ENCODE measurements at regions not wholly inside any gene's neighbourhood (a gene's known extent, or its start where the extent isn't known, plus 50 kb on each side); places are given as distances from the start of the nearest gene placed in this dataset.
A peak's percentile ranks its signal among the peaks of the same experiment; 100 is the strongest.
"Not testable (repeated sequence)": the region's sequence is repeated elsewhere in the genome, so short reads cannot be mapped to it uniquely, and the experiment has no call there.

GRCh38 chr2:175293195-175293594 lies 111.7 kb upstream of the ATP5MC3 start:
- H3K27me3 Mint-ChIP-seq = peaks cover 65 to 78% of the 10 kb centered on the region in 2 donors
- ATAC-seq (replicated peaks) (no peak), DNase-seq (no peak)
- H3K36me3 Mint-ChIP-seq (ENCODE audit: insufficient read depth) = no peaks in the 10 kb centered on the region
- no peak overlapping the region for H3K27ac Mint-ChIP-seq
- H3K4me3 Mint-ChIP-seq = no peak overlapping the region
- H3K4me1 Mint-ChIP-seq (ENCODE audit: low read depth in 2 of 2) = no peaks in the 10 kb centered on the region
- H3K9me3 Mint-ChIP-seq = no peaks in the 10 kb centered on the region

DNA sequence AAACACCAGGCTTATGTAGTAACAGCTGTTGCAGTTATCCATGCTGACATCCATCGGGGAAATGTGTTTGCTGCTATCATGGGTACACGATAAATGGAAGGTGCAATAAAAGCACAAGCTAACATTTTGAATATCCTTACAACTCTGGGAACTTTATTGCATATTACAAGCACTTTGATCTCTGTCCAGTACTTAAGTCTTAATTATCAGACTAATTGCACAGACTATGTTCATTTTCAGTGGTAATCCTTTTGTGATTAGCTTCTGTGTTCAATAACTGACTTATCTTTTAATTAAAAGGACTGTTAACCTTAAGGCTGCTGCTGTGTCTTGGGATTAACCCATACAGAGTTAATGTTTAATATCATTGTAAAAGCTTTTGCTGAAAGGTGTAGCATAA lies 101.4 kb upstream of the ATP5MC3 start:
- DNase-seq = no peak
- ATAC-seq (replicated peaks) = no peak
- no peak overlapping the region for H3K27ac Mint-ChIP-seq
- H3K36me3 Mint-ChIP-seq (ENCODE audit: insufficient read depth) = no peaks in the 10 kb centered on the region
- no peak overlapping the region for H3K4me3 Mint-ChIP-seq
- no peaks in the 10 kb centered on the region for H3K9me3 Mint-ChIP-seq
- H3K27me3 Mint-ChIP-seq = peaks cover 5 to 6% of the 10 kb centered on the region in 2 donors
- no peaks in the 10 kb centered on the region for H3K4me1 Mint-ChIP-seq (ENCODE audit: low read depth in 2 of 2)

GRCh38 chr2:175282300-175282699 lies 100.8 kb upstream of the ATP5MC3 start:
- ATAC-seq (replicated peaks) = no peak
- no peak for DNase-seq
- H3K4me1 Mint-ChIP-seq (ENCODE audit: low read depth in 2 of 2) = no peaks in the 10 kb centered on the region
- no peaks in the 10 kb centered on the region for H3K36me3 Mint-ChIP-seq (ENCODE audit: insufficient read depth)
- H3K4me3 Mint-ChIP-seq = no peak overlapping the region
- no peaks in the 10 kb centered on the region for H3K9me3 Mint-ChIP-seq
- no peak overlapping the region for H3K27ac Mint-ChIP-seq
- peaks cover 5 to 6% of the 10 kb centered on the region in 2 donors for H3K27me3 Mint-ChIP-seq

DNA sequence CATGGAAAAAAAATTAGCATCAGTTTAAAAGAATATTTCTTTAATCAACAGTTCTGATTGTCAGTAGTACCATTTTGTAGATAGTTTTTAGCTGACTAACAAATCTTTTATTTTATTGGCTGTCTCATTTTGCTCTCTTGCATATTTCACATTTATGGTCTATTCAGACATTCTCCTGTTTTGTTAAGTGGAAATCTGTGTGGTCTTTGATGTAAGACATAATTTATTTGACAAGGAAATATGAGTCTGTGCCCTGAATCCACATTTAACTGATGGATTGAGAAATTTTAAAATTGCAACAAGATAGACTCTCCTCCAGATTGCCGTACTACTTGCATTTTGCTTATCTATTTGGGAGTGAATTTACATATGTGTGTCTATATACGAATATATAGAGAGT lies 96.3 kb upstream of the ATP5MC3 start:
- no peaks in the 10 kb centered on the region for H3K9me3 Mint-ChIP-seq
- no peaks in the 10 kb centered on the region for H3K36me3 Mint-ChIP-seq (ENCODE audit: insufficient read depth)
- H3K27me3 Mint-ChIP-seq = peaks cover 4 to 8% of the 10 kb centered on the region in 2 donors
- ATAC-seq (replicated peaks) = no peak
- no peaks in the 10 kb centered on the region for H3K4me1 Mint-ChIP-seq (ENCODE audit: low read depth in 2 of 2)
- no peak overlapping the region for H3K27ac Mint-ChIP-seq
- no peak for DNase-seq
- no peak overlapping the region for H3K4me3 Mint-ChIP-seq

- no peaks in the 10 kb centered on the region for H3K9me3 Mint-ChIP-seq
- ATAC-seq (replicated peaks) = no peak
- DNase-seq = no peak
- H3K36me3 Mint-ChIP-seq (ENCODE audit: insufficient read depth) = no peaks in the 10 kb centered on the region
- no peaks in the 10 kb centered on the region for H3K4me1 Mint-ChIP-seq (ENCODE audit: low read depth in 2 of 2)
- peaks cover 16 to 23% of the 10 kb centered on the region in 2 donors for H3K27me3 Mint-ChIP-seq
- H3K4me3 Mint-ChIP-seq = no peak overlapping the region
- H3K27ac Mint-ChIP-seq = no peak overlapping the region
Observed at GRCh38 chr2:175275539-175275938, 94.0 kb upstream of the ATP5MC3 start.

DNA sequence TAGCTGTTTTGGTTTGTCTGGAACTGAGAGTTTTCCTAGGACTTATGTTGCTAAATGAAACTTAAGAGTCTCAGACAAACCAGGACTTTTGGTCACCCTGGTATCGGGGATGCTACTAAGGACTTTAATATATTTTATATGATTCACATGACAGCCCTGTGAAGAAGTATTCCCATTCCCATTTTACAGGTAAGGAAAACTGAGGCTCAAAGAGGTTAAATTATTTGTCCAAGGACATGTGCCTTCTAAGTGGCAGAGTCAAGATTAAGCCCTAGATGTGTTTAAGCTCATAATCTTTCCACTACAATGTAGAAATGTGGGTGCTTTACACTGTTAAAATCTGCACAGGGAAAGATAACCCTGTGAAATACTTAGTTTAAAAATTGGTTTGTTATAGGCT lies 77.7 kb upstream of the ATP5MC3 start:
- H3K36me3 Mint-ChIP-seq (ENCODE audit: insufficient read depth) = no peaks in the 10 kb centered on the region
- ATAC-seq (replicated peaks) (no peak), DNase-seq (no peak)
- H3K4me1 Mint-ChIP-seq (ENCODE audit: low read depth in 2 of 2) = no peaks in the 10 kb centered on the region
- no peak overlapping the region for H3K4me3 Mint-ChIP-seq
- H3K27ac Mint-ChIP-seq = no peak overlapping the region
- H3K9me3 Mint-ChIP-seq = no peaks in the 10 kb centered on the region
- peaks cover 19 to 23% of the 10 kb centered on the region in 2 donors for H3K27me3 Mint-ChIP-seq

DNA sequence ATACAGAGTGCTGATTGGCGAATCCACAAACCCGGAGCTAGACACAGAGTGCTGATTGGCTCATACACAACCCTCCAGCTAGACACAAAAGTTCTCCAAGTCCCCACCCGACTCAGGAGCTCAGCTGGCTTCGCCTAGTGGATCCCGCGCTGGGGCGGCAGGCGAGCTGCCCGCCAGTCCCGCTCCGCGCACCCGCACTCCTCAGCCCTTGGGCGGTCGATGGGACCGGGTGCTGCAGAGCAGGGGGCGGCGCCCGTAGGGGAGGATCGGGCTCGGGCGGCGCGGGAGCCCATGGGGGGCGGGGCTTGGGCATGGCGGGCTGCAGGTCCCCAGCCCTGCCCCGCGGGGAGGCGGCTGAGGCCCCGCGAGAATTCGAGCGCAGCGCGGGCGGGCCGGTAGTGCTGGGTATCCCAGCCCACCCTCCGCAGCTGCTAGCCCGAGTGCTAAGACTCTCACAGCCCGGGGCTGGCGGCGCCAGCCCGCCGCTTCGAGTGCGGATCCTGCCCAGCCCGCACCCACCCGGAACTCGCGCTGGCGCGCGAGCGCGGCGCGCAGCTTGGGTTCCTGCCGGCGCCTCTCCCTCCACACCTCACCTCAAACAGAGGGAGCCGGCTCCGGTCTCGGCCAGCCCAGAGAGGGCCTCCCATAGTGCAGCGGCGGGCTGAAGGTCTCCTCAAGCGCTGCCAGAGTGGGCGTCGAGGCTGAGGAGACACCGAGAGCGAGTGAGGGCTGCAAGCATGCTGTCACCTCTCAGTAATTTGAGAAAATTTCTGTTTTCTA lies 75.5 kb upstream of the ATP5MC3 start:
- Mint-ChIP-seq H3K27me3 (peaks cover 34 to 41% of the 10 kb centered on the region in 2 donors), H3K4me1 (ENCODE audit: low read depth in 2 of 2) (no peaks in the 10 kb centered on the region), H3K27ac (no peak overlapping the region), H3K36me3 (ENCODE audit: insufficient read depth) (no peaks in the 10 kb centered on the region), H3K9me3 (no peaks in the 10 kb centered on the region), H3K4me3 (no peak overlapping the region)
- ATAC-seq (replicated peaks) (peak; percentile 17), DNase-seq (no peak)

DNA sequence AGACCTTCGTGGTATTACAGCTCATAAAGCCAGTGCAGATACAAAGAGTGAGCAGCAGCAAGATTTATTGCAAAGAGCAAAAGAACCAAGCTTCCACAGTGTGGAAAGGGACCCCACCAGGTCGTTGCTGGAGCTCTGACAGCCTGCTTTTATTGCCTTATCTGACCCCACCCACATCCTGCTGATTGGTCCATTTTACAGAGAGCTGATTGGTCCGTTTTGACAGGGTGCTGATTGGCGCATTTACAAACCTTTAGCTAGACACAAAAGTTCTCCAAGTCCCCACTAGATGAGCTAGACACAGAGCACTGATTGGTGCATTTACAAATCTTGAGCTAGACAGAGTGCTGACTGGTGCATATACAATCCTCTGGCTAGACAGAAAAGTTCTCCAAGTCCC lies 74.9 kb upstream of the ATP5MC3 start:
- H3K27ac Mint-ChIP-seq = not testable (repeated sequence)
- H3K27me3 Mint-ChIP-seq = peaks cover 29 to 41% of the 10 kb centered on the region in 2 donors

DNA sequence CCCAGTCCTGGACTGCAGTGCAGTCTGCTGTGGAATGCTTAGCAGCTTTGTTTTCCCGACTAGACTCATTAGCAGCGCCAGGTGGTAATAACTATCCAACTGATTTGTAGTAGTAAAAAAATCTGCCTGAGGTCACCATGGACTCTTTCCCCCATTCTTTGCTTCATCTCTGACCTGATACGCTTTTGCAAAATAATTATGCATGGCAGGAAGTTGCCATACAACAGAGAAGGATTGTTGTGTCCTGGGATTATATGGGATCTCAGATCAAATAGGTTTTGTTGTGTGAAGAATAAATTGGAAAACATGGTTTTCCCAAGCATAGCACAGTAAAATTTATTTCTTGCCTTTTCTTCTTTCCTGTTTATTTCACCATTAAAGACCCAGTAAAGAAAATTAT lies 72.4 kb upstream of the ATP5MC3 start:
- Mint-ChIP-seq H3K27ac (no peak overlapping the region), H3K27me3 (peaks cover 23 to 31% of the 10 kb centered on the region in 2 donors), H3K4me3 (no peak overlapping the region), H3K4me1 (ENCODE audit: low read depth in 2 of 2) (no peaks in the 10 kb centered on the region), H3K36me3 (ENCODE audit: insufficient read depth) (no peaks in the 10 kb centered on the region), H3K9me3 (no peaks in the 10 kb centered on the region)
- ATAC-seq (replicated peaks) (no peak), DNase-seq (no peak)

More for the DNA sequence above, 74.9 kb upstream of the ATP5MC3 start:
- H3K4me3 Mint-ChIP-seq; ATAC-seq (replicated peaks); DNase-seq; H3K4me1 Mint-ChIP-seq (ENCODE audit: low read depth in 2 of 2); H3K9me3 Mint-ChIP-seq; H3K36me3 Mint-ChIP-seq (ENCODE audit: insufficient read depth): not testable (repeated sequence)

- H3K4me3 Mint-ChIP-seq = no peak overlapping the region
- no peaks in the 10 kb centered on the region for H3K36me3 Mint-ChIP-seq (ENCODE audit: insufficient read depth)
- H3K27me3 Mint-ChIP-seq = peaks cover 20% of the 10 kb centered on the region in 2 donors
- H3K9me3 Mint-ChIP-seq = no peaks in the 10 kb centered on the region
- H3K27ac Mint-ChIP-seq = no peak overlapping the region
- peaks cover 0 to 7% of the 10 kb centered on the region in 2 donors for H3K4me1 Mint-ChIP-seq (ENCODE audit: low read depth in 2 of 2)
- DNase-seq (peak in 1 of 3 experiments; percentile 20), ATAC-seq (replicated peaks) (no peak)
Observed at GRCh38 chr2:175251425-175252041, 70.0 kb upstream of the ATP5MC3 start.

GRCh38 chr2:175247159-175247558 lies 65.6 kb upstream of the ATP5MC3 start:
- ATAC-seq (replicated peaks) = no peak

GRCh38 chr2:175244697-175245096 lies 63.2 kb upstream of the ATP5MC3 start:
- H3K4me1 Mint-ChIP-seq (ENCODE audit: low read depth in 2 of 2) = peaks cover 0 to 7% of the 10 kb centered on the region in 2 donors
- no peak overlapping the region for H3K27ac Mint-ChIP-seq
- DNase-seq = no peak

More at GRCh38 chr2:175247159-175247558, 65.6 kb upstream of the ATP5MC3 start:
- Mint-ChIP-seq H3K4me3 (no peak overlapping the region), H3K4me1 (ENCODE audit: low read depth in 2 of 2) (peaks cover 0 to 7% of the 10 kb centered on the region in 2 donors), H3K27me3 (peaks cover 0 to 11% of the 10 kb centered on the region in 2 donors), H3K36me3 (ENCODE audit: insufficient read depth) (no peaks in the 10 kb centered on the region), H3K27ac (no peak overlapping the region), H3K9me3 (no peaks in the 10 kb centered on the region)
- no peak for DNase-seq

DNA sequence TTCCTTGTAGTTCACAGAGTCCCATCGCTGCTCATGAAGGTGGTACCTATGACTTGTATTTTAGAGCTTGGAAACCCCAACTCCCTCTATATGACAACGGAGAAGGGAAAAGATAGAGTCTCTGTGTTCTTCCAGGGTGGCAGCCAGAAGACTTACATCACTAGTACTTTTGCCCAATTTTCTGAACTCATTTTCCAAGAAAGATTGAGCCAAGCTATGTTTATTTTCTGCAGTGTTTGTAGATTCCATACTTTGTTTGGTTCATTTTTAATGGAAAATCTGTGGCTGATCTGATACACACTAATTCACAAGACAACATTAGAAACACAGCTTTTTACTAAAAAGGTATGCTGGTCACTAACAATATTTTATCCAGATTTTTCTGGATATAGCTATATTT lies 60.2 kb upstream of the ATP5MC3 start:
- Mint-ChIP-seq H3K27me3 (peaks cover 11 to 12% of the 10 kb centered on the region in 2 donors), H3K27ac (no peak overlapping the region), H3K36me3 (ENCODE audit: insufficient read depth) (no peaks in the 10 kb centered on the region), H3K9me3 (peaks cover 2 to 6% of the 10 kb centered on the region in 2 donors), H3K4me3 (no peak overlapping the region), H3K4me1 (ENCODE audit: low read depth in 2 of 2) (no peaks in the 10 kb centered on the region)
- DNase-seq (no peak), ATAC-seq (replicated peaks) (no peak)

More at GRCh38 chr2:175244697-175245096, 63.2 kb upstream of the ATP5MC3 start:
- Mint-ChIP-seq H3K36me3 (ENCODE audit: insufficient read depth) (no peaks in the 10 kb centered on the region), H3K9me3 (peaks cover 0 to 3% of the 10 kb centered on the region in 2 donors), H3K27me3 (peaks cover 5 to 16% of the 10 kb centered on the region in 2 donors), H3K4me3 (no peak overlapping the region)
- no peak for ATAC-seq (replicated peaks)

GRCh38 chr2:175240033-175240432 lies 58.5 kb upstream of the ATP5MC3 start:
- not testable (repeated sequence) for H3K27ac Mint-ChIP-seq, H3K9me3 Mint-ChIP-seq

More at GRCh38 chr2:175240033-175240432, 58.5 kb upstream of the ATP5MC3 start:
- not testable (repeated sequence) for ATAC-seq (replicated peaks); H3K36me3 Mint-ChIP-seq (ENCODE audit: insufficient read depth); DNase-seq; H3K4me1 Mint-ChIP-seq (ENCODE audit: low read depth in 2 of 2); H3K4me3 Mint-ChIP-seq
- H3K27me3 Mint-ChIP-seq = peaks cover 11 to 12% of the 10 kb centered on the region in 2 donors

Measured in effector memory CD8-positive, alpha-beta T cell (primary cell).